IMR-90 (cell line): ENCODE measurements at regions not wholly inside any gene's neighbourhood (a gene's known extent, or its start where the extent isn't known, plus 50 kb on each side); places are given as distances from the start of the nearest gene placed in this dataset.

Experiments used
- ATAC-seq: fragments of 200-7000 bp; cut with Tn5 transposase; 2 replicates; pipeline ENCODE4 v1.9.1; 2020; ENCODE audit warnings: low read depth, mild to moderate bottlenecking, moderate library complexity
- BruUV-seq: library from RNA; stranded (reverse); fragments of 400-500 nt; replicated peaks from 2 replicates; lab custom pipeline; 2021; lab: Mats Ljungman, UMichigan
- CTCF ChIA-PET: fragments of 300-600 bp; formaldehyde crosslinking; extraction: SDS; loops from one replicate; lab custom pipeline; 2021; ENCODE audit warnings: antibody characterized with exemption; lab: Yijun Ruan, JAX
- POLR2A ChIA-PET: fragments of 300-600 bp; sonication (Branson Sonifier 250); formaldehyde crosslinking; loops from one replicate; lab custom pipeline; 2022; ENCODE audit warnings: antibody characterized with exemption; ENCODE audit not compliant: unreplicated experiment; lab: Charles Lee
- DNase-seq: peaks from one replicate; pipeline ENCODE4 v3.0.0; 2013
- H2AFZ ChIP-seq: replicated peaks from 2 replicates; pipeline ENCODE3; 2013; ENCODE audit warnings: low read length, mild to moderate bottlenecking; ENCODE audit not compliant: poor library complexity
- H2AK5ac ChIP-seq: 2 replicates; pipeline ENCODE4 v1.6.1; 2013; ENCODE audit warnings: low read depth, low read length, inconsistent platforms
- H2AK9ac ChIP-seq: replicated peaks from 2 replicates; pipeline ENCODE3; 2013; ENCODE audit warnings: mild to moderate bottlenecking, low read depth, low read length, moderate library complexity; ENCODE audit not compliant: poor library complexity
- H2BK120ac ChIP-seq: 2 replicates; pipeline ENCODE4 v1.6.1; 2013; ENCODE audit warnings: low read depth, low read length, inconsistent platforms
- H2BK15ac ChIP-seq: 3 replicates; pipeline ENCODE4 v1.6.1; 2013; ENCODE audit warnings: low read depth, low read length, inconsistent platforms
- H2BK20ac ChIP-seq: 2 replicates; pipeline ENCODE4 v1.6.1; 2013; ENCODE audit warnings: low read depth, mild to moderate bottlenecking, inconsistent platforms, low read length, moderate library complexity
- H2BK5ac ChIP-seq: 2 replicates; pipeline ENCODE4 v1.6.1; 2013; ENCODE audit warnings: mild to moderate bottlenecking, low read depth, low read length, inconsistent platforms; ENCODE audit not compliant: poor library complexity, severe bottlenecking
- H3K14ac ChIP-seq: replicated peaks from 2 replicates; pipeline ENCODE4 v1.6.1; 2013; ENCODE audit warnings: low read depth, low read length, inconsistent platforms
- H3K18ac ChIP-seq: 2 replicates; pipeline ENCODE4 v1.6.1; 2013; ENCODE audit warnings: low read depth, low read length, control low read depth
- H3K23ac ChIP-seq: 2 replicates; pipeline ENCODE4 v1.6.1; 2013; ENCODE audit warnings: low read depth, low read length, inconsistent platforms
- H3K27ac ChIP-seq: 2 replicates; pipeline ENCODE4 v1.5.1; 2013; ENCODE audit warnings: mild to moderate bottlenecking, control low read depth, low read length; ENCODE audit not compliant: insufficient read depth
- H3K27me3 ChIP-seq: 2 replicates; pipeline ENCODE4 v1.6.1; 2013; ENCODE audit warnings: low read length; ENCODE audit not compliant: control insufficient read depth, insufficient read depth
- H3K36me3 ChIP-seq: 2 replicates; pipeline ENCODE4 v1.6.1; 2013; ENCODE audit warnings: low read length, mixed read lengths; ENCODE audit not compliant: control insufficient read depth, insufficient read depth
- H3K4ac ChIP-seq: 2 replicates; pipeline ENCODE4 v1.6.1; 2013; ENCODE audit warnings: low read depth, low read length, inconsistent platforms
- H3K4me1 ChIP-seq: 2 replicates; pipeline ENCODE4 v1.6.1; 2013; ENCODE audit warnings: low read length, mixed read lengths; ENCODE audit not compliant: control insufficient read depth, insufficient read depth
- H3K4me2 ChIP-seq: 2 replicates; pipeline ENCODE4 v1.6.1; 2013; ENCODE audit warnings: low read depth, mild to moderate bottlenecking, control low read depth, low read length, moderate library complexity
- H3K4me3 ChIP-seq: 2 replicates; pipeline ENCODE4 v1.5.1; 2013; ENCODE audit warnings: low read depth, mild to moderate bottlenecking, control low read depth, low read length, moderate library complexity; ENCODE audit not compliant: insufficient read depth
- H3K56ac ChIP-seq: 2 replicates; pipeline ENCODE4 v1.6.1; 2013; ENCODE audit warnings: low read length, inconsistent platforms; ENCODE audit not compliant: insufficient read depth; ENCODE audit errors: extremely low read depth
- H3K79me1 ChIP-seq, 2 experiments: 2 replicates each; pipeline ENCODE4 v1.6.1; 2013; ENCODE audit warnings: low read length in 2 of 2, inconsistent platforms in 1 of 2, low read depth in 1 of 2
- H3K9ac ChIP-seq: 2 replicates; pipeline ENCODE4 v1.6.1; 2013; ENCODE audit warnings: low read depth, low read length, control low read depth
- H3K9me1 ChIP-seq: 2 replicates; pipeline ENCODE4 v1.6.1; 2013; ENCODE audit warnings: low read length, inconsistent platforms; ENCODE audit not compliant: insufficient read depth
- H3K9me3 ChIP-seq: 2 replicates; pipeline ENCODE4 v1.6.1; 2013; ENCODE audit warnings: low read length; ENCODE audit not compliant: control insufficient read depth, insufficient read depth
- H4K20me1 ChIP-seq: 2 replicates; pipeline ENCODE4 v1.6.1; 2013; ENCODE audit warnings: low read length, inconsistent platforms; ENCODE audit not compliant: insufficient read depth
- H4K5ac ChIP-seq: 2 replicates; pipeline ENCODE4 v1.6.1; 2013; ENCODE audit warnings: mild to moderate bottlenecking, low read depth, low read length, control low read depth
- H4K8ac ChIP-seq, 2 experiments: 2 replicates each; pipeline ENCODE4 v1.6.1; 2013; ENCODE audit warnings: low read depth in 2 of 2, low read length in 2 of 2, control low read depth in 1 of 2, inconsistent platforms in 1 of 2
- H4K91ac ChIP-seq: 2 replicates; pipeline ENCODE4 v1.6.1; 2013; ENCODE audit warnings: low read depth, low read length, inconsistent platforms; ENCODE audit not compliant: insufficient read depth
- CEBPB ChIP-seq: IDR thresholded peaks from 2 replicates; pipeline ENCODE4 v1.6.1; 2012; ENCODE audit warnings: low read depth, low read length, improper control_type of control experiment
- RFX5 ChIP-seq: IDR thresholded peaks from 2 replicates; pipeline ENCODE4 v1.8.0; 2012; ENCODE audit warnings: low read depth, mild to moderate bottlenecking, low read length, moderate library complexity
- WGBS, 2 experiments: methylation state at CpG; one replicate each; pipeline versions ENCODE4 v1.1.5 to v1.1.7; 2013; ENCODE audit warnings: missing lambda C conversion rate in 2 of 2; ENCODE audit not compliant: insufficient read length in 1 of 2; ENCODE audit errors: extremely low coverage in 2 of 2; 5-methylcytosine and 5-hydroxymethylcytosine counted together
- dilution Hi-C: fragments of 300-500 bp; cut with HindIII; formaldehyde crosslinking; loops from one replicate; pipeline ENCODE4 v1.14.3; 2018; ENCODE audit warnings: low sequenced_read_pairs; ENCODE audit not compliant: unreplicated experiment
- in situ Hi-C: fragments of 300-500 bp; cut with MboI; formaldehyde crosslinking; loops from 3 replicates; pipeline ENCODE4 v1.14.3; 2019; ENCODE audit warnings: low sequenced_read_pairs, inconsistent platforms, mixed read lengths
- intact Hi-C: fragments of 100-400 bp; cut with micrococcal nuclease; formaldehyde crosslinking; loops from 2 replicates; pipeline ENCODE4 v1.10.0; 2022

- H3K9me1 ChIP-seq: no peaks in the 10 kb centered on the region
- no peak overlapping the region for H2AK5ac ChIP-seq
- H3K56ac ChIP-seq: no peak overlapping the region
- H2AK9ac ChIP-seq: no peak overlapping the region
- H3K27me3 ChIP-seq: peaks cover 9% of the 10 kb centered on the region
- H2AFZ ChIP-seq: no peak overlapping the region
- H4K20me1 ChIP-seq: no peaks in the 10 kb centered on the region; the same call in 1 of the 2 replicates
- TF ChIP-seq RFX5: no peak
- peak; percentile 31; the same call in 1 of the 2 replicates for TF ChIP-seq CEBPB
- no peak overlapping the region for H3K4me3 ChIP-seq
- H3K4ac ChIP-seq: no peak overlapping the region
- no CpG with 5 or more reads among the region's 3 CpGs for WGBS, 2 experiments
- no peak overlapping the region for H2BK20ac ChIP-seq
- ATAC-seq: no peak
- in situ Hi-C loops (no loop called here), intact Hi-C loops (no loop called here), dilution Hi-C loops (no loop called here)
- peaks cover 2% of the 10 kb centered on the region; the same call in 1 of the 2 replicates for H3K4me1 ChIP-seq
- H3K27ac ChIP-seq: no peak overlapping the region
- no peak overlapping the region for H4K5ac ChIP-seq
- no peak overlapping the region for H2BK5ac ChIP-seq
- no peak overlapping the region for H3K23ac ChIP-seq
- no peak overlapping the region for H2BK120ac ChIP-seq
- DNase-seq: peak; percentile 43
- H3K9ac ChIP-seq: no peak overlapping the region
- H4K8ac ChIP-seq: no peak overlapping the region
- BruUV-seq: no TSS peak
- H2BK15ac ChIP-seq: no peak overlapping the region
- H3K14ac ChIP-seq: no peak overlapping the region
- H3K18ac ChIP-seq: no peak overlapping the region
- H4K91ac ChIP-seq: no peak overlapping the region
- ChIA-PET CTCF (no interaction called here), POLR2A (no interaction called here)
- no peaks in the 10 kb centered on the region for H3K79me1 ChIP-seq
- H3K9me3 ChIP-seq: no peaks in the 10 kb centered on the region
- no peak overlapping the region for H3K4me2 ChIP-seq
- no peaks in the 10 kb centered on the region for H3K36me3 ChIP-seq
Measured at GRCh38 chr6:148616841-148617240, 130.0 kb upstream of the UST start.
